ENCODE measurements at regions not wholly inside any gene's neighbourhood (a gene's known extent, or its start where the extent isn't known, plus 50 kb on each side); places are given as distances from the start of the nearest gene placed in this dataset.

- H3K4me1 ChIP-seq: peaks cover 11% of the 10 kb centered on the region
- no peaks in the 10 kb centered on the region for H3K36me3 ChIP-seq
- H3K9me3 ChIP-seq: no peaks in the 10 kb centered on the region
- H3K27ac ChIP-seq: no peak overlapping the region
- H3K4me3 ChIP-seq: no peak overlapping the region
- no peaks in the 10 kb centered on the region for H3K27me3 ChIP-seq
- no peak for DNase-seq (ENCODE audit: low spot score in 2 of 2)
- 87% methylated on average over 2 of the region's 2 CpGs for WGBS
- TF ChIP-seq EP300 (IDR thresholded peaks at IDR 0.05) (no peak), POLR2AphosphoS5 (IDR thresholded peaks at IDR 0.05) (no peak), POLR2A (IDR thresholded peaks at IDR 0.05) (no peak), CTCF (IDR thresholded peaks at IDR 0.05) (no peak)
Measured at GRCh38 chr10:35911954-35912353, 269.9 kb upstream of the FZD8 start.

- no peak for DNase-seq (ENCODE audit: low spot score in 2 of 2)
- no peak for TF ChIP-seq EP300 (IDR thresholded peaks at IDR 0.05)
- no peak for TF ChIP-seq POLR2AphosphoS5 (IDR thresholded peaks at IDR 0.05)
- TF ChIP-seq POLR2A (IDR thresholded peaks at IDR 0.05): no peak
- no peak for TF ChIP-seq CTCF (IDR thresholded peaks at IDR 0.05)
Measured at GRCh38 chr10:35911233-35911632, 269.1 kb upstream of the FZD8 start.

GRCh38 chr10:35910234-35910633 is 268.1 kb upstream of the FZD8 start:
- no peaks in the 10 kb centered on the region for H3K9me3 ChIP-seq
- peaks cover 11% of the 10 kb centered on the region for H3K4me1 ChIP-seq
- DNase-seq (ENCODE audit: low spot score in 2 of 2): no peak
- TF ChIP-seq EP300 (IDR thresholded peaks at IDR 0.05): no peak
- TF ChIP-seq POLR2A (IDR thresholded peaks at IDR 0.05): no peak
- TF ChIP-seq POLR2AphosphoS5 (IDR thresholded peaks at IDR 0.05): no peak
- TF ChIP-seq CTCF (IDR thresholded peaks at IDR 0.05): no peak
- H3K27ac ChIP-seq: no peak overlapping the region
- H3K4me3 ChIP-seq: no peak overlapping the region
- no peaks in the 10 kb centered on the region for H3K36me3 ChIP-seq
- no peaks in the 10 kb centered on the region for H3K27me3 ChIP-seq
- 58% methylated on average over 3 of the region's 3 CpGs for WGBS

More at GRCh38 chr10:35911233-35911632, 269.1 kb upstream of the FZD8 start:
- 63% methylated on average over 3 of the region's 3 CpGs for WGBS
- Histone ChIP-seq H3K27ac (no peak overlapping the region), H3K4me3 (no peak overlapping the region), H3K27me3 (no peaks in the 10 kb centered on the region), H3K36me3 (no peaks in the 10 kb centered on the region), H3K4me1 (peaks cover 11% of the 10 kb centered on the region), H3K9me3 (no peaks in the 10 kb centered on the region)

GRCh38 chr10:35909121-35909720 is 267.1 kb upstream of the FZD8 start:
- H3K27me3 ChIP-seq: no peaks in the 10 kb centered on the region
- peaks cover 11% of the 10 kb centered on the region for H3K4me1 ChIP-seq
- H3K9me3 ChIP-seq: no peaks in the 10 kb centered on the region
- no peak for TF ChIP-seq POLR2AphosphoS5 (IDR thresholded peaks at IDR 0.05)
- TF ChIP-seq POLR2A (IDR thresholded peaks at IDR 0.05): no peak
- no peak for TF ChIP-seq CTCF (IDR thresholded peaks at IDR 0.05)
- TF ChIP-seq EP300 (IDR thresholded peaks at IDR 0.05): no peak
- no peak overlapping the region for H3K4me3 ChIP-seq
- H3K36me3 ChIP-seq: no peaks in the 10 kb centered on the region
- 85% methylated on average over 12 of the region's 12 CpGs for WGBS
- H3K27ac ChIP-seq: no peak overlapping the region
- DNase-seq (ENCODE audit: low spot score in 2 of 2): no peak

- TF ChIP-seq POLR2A (IDR thresholded peaks at IDR 0.05) (no peak), CTCF (IDR thresholded peaks at IDR 0.05) (no peak), POLR2AphosphoS5 (IDR thresholded peaks at IDR 0.05) (no peak), EP300 (IDR thresholded peaks at IDR 0.05) (no peak)
- Histone ChIP-seq H3K27me3 (no peaks in the 10 kb centered on the region), H3K4me1 (peaks cover 11% of the 10 kb centered on the region), H3K4me3 (no peak overlapping the region), H3K27ac (no peak overlapping the region), H3K36me3 (no peaks in the 10 kb centered on the region), H3K9me3 (no peaks in the 10 kb centered on the region)
- no peak for DNase-seq (ENCODE audit: low spot score in 2 of 2)
- 91% methylated on average over 2 of the region's 2 CpGs for WGBS
Measured at GRCh38 chr10:35908451-35908850, 266.4 kb upstream of the FZD8 start.
